Skeletal muscle satellite cell (primary cell): ENCODE measurements at regions not wholly inside any gene's neighbourhood (a gene's known extent, or its start where the extent isn't known, plus 50 kb on each side); places are given as distances from the start of the nearest gene placed in this dataset.
"Not testable (repeated sequence)": the region's sequence is repeated elsewhere in the genome, so short reads cannot be mapped to it uniquely, and the experiment has no call there.

Experiments
- H3K27me3 ChIP-seq: 2 replicates; pipeline ENCODE4 v1.7.0; 2013; ENCODE audit warnings: low read length; ENCODE audit not compliant: control insufficient read depth, insufficient read depth
- H3K36me3 ChIP-seq: 2 replicates; pipeline ENCODE4 v1.7.0; 2013; ENCODE audit warnings: mild to moderate bottlenecking, control low read depth, low read length; ENCODE audit not compliant: insufficient read depth
- H3K4me1 ChIP-seq: 2 replicates; pipeline ENCODE4 v1.7.0; 2013; ENCODE audit warnings: low read length; ENCODE audit not compliant: control insufficient read depth, insufficient read depth
- H3K4me2 ChIP-seq: 2 replicates; pipeline ENCODE4 v1.7.0; 2013; ENCODE audit warnings: mild to moderate bottlenecking, low read length
- H3K4me3 ChIP-seq: 2 replicates; pipeline ENCODE4 v1.7.0; 2013; ENCODE audit warnings: low read length
- H3K9ac ChIP-seq: 2 replicates; pipeline ENCODE4 v1.7.0; 2013; ENCODE audit warnings: mild to moderate bottlenecking, low read depth, low read length, moderate library complexity
- H3K9me3 ChIP-seq: replicated peaks from 2 replicates; pipeline ENCODE4 v1.7.0; 2013; ENCODE audit warnings: mild to moderate bottlenecking, control low read depth, low read length

DNA sequence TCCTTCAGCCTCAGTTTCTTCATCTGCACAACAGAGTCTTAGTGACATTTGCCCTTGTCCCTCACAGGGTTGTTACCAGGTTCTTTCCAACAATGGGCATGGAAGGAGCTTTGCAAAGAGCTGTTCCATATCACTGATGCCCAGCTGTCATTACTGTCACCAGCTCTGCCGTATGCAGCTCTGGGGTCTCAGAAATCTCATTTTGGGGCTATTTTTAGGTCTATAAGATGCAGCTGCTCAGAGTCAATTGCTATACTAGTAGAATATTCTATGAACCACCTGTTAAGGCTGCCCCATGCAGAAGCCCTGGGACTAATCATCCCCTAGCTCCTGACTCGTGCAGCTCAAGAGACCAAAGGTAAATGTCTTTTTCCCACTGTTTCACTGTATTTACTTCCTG lies 105.1 kb upstream of the TNPO1 start:
- Histone ChIP-seq H3K4me3 (no peak overlapping the region), H3K4me2 (no peak overlapping the region), H3K9ac (no peak overlapping the region), H3K36me3 (no peaks in the 10 kb centered on the region), H3K27me3 (no peaks in the 10 kb centered on the region), H3K9me3 (no peaks in the 10 kb centered on the region), H3K4me1 (no peaks in the 10 kb centered on the region)

DNA sequence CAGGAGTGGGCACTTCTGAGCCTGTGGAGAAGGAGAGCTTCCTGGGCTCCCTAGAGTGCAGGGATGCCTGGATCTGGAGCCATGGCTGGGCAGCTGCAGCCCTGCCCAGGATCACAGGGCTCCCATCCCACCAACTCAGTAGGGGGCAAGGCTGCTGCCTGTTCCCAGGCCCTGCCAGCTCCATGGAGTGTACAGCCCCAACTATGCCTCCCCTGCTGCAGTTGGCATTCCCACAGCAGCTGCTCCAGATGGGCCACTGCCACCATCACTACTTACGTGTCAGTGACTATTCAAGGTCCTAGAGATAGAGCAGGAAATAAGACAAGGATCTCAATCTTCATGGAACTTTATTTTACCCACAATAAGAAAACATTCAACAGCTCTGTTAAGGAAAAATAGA lies 107.1 kb upstream of the TNPO1 start:
- no peaks in the 10 kb centered on the region for H3K27me3 ChIP-seq
- no peaks in the 10 kb centered on the region for H3K9me3 ChIP-seq
- no peak overlapping the region for H3K4me2 ChIP-seq
- no peak overlapping the region for H3K9ac ChIP-seq
- no peaks in the 10 kb centered on the region for H3K4me1 ChIP-seq
- H3K36me3 ChIP-seq: no peaks in the 10 kb centered on the region
- no peak overlapping the region for H3K4me3 ChIP-seq

DNA sequence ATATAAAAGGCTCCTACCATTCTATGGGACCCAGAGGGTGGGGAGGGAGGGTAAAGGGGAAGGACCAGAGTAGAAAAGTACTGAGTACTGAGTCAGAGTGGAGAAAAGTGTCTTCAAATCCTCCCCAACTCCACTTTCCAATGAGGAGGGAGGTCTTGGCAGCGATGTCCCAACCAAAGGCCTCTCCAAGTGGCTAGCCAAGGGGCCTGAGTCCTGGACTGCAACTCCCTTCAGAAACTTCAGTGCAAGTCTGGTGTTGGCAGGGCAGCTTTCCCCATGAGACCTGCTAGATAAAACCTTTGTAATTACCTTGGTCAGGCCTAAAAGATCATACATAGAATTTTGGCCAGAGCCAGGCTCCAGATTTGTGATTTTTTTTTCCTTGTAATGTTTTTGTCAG lies 111.3 kb upstream of the TNPO1 start:
- H3K9me3 ChIP-seq: no peaks in the 10 kb centered on the region
- H3K27me3 ChIP-seq: no peaks in the 10 kb centered on the region
- H3K4me3 ChIP-seq: no peak overlapping the region
- H3K4me2 ChIP-seq: no peak overlapping the region
- H3K36me3 ChIP-seq: no peaks in the 10 kb centered on the region
- H3K9ac ChIP-seq: no peak overlapping the region
- H3K4me1 ChIP-seq: no peaks in the 10 kb centered on the region

DNA sequence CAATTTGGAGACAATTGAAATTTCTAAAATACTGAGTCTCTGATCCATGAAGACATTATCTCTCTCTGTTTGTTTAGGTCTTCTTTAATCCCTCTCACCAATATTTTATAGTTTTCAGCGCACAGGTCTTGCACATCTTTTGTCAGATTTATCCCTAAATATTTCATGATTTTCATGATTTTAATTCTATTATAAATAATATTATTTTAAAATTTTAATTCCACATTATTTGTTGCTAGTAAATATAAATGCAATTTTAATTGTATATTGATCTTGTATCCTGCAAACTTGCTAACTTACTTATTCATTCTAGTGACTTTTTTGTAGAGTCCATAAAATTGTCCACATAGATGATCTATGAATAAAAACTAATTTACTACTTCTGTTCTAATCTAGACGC lies 112.6 kb upstream of the TNPO1 start:
- Histone ChIP-seq H3K9ac (no peak overlapping the region), H3K36me3 (no peaks in the 10 kb centered on the region), H3K27me3 (no peaks in the 10 kb centered on the region), H3K4me1 (no peaks in the 10 kb centered on the region), H3K4me3 (no peak overlapping the region), H3K9me3 (no peaks in the 10 kb centered on the region), H3K4me2 (no peak overlapping the region)

DNA sequence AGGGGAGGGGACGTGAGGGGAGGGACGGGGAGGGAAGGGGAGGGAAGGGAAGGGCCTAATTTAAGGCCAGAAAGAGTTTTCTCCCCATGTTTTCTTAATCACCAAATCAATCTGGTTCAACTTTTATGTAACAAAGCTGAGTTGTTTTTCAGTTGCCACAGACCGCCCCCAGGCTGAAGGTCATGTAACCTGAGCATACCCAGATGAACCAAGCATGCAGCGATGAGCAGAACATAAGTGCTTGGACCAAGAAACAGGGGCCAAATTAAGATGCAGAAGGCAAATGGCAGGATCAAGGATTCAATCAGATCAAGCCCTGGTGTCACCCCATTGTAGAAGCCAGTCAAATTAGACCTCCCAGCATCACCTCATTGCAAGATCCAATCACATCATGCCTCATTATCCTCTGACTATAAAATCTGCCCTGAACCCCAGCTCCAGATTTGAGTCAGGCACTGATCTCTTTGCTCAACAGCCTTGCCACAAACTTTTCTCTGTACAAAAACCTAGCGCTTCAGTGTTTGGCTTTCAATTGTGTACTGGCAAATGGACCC lies 113.5 kb upstream of the TNPO1 start:
- Histone ChIP-seq H3K36me3 (no peaks in the 10 kb centered on the region), H3K4me2 (no peak overlapping the region), H3K9ac (no peak overlapping the region)

DNA sequence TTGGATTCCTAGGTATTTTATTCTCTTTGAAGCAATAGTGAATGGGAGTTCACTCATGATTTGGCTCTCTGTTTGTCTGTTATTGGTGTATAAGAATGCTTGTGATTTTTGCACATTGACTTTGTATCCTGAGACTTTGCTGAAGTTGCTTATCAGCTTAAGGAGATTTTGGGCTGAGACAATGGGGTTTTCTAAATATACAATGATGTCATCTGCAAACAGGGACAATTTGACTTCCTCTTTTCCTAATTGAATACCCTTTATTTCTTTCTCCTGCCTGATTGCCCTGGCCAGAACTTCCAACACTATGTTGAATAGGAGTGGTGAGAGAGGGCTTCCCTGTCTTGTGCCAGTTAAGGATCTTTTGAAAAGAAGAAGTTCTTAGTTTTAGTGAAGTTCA lies 114.4 kb upstream of the TNPO1 start:
- H3K36me3 ChIP-seq, H3K27me3 ChIP-seq, H3K9me3 ChIP-seq, H3K4me1 ChIP-seq, H3K9ac ChIP-seq, H3K4me2 ChIP-seq, H3K4me3 ChIP-seq: not testable (repeated sequence)

More for the DNA sequence above, 113.5 kb upstream of the TNPO1 start:
- Histone ChIP-seq H3K27me3 (no peaks in the 10 kb centered on the region), H3K4me1 (no peaks in the 10 kb centered on the region), H3K4me3 (no peak overlapping the region), H3K9me3 (no peaks in the 10 kb centered on the region)

DNA sequence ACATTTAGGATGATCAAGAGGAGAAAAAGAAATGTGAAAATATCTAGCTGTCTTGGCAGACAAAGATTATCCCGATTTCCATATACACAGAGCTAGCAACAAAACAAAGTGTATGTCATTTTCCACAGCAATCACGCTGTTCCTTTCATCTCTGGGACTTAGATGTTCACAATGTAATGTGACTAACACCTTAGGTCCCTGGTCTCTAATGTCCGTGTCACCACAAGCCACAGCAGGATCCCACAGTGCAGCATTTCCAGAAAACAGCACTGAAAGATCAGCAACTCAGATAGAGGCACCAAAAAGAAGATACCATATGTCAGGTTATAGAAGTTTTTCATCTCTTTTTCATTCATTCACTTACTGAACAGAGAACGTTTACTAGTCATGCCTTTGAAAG lies 118.0 kb upstream of the TNPO1 start:
- Histone ChIP-seq H3K36me3 (no peaks in the 10 kb centered on the region), H3K27me3 (no peaks in the 10 kb centered on the region), H3K9me3 (no peaks in the 10 kb centered on the region)

DNA sequence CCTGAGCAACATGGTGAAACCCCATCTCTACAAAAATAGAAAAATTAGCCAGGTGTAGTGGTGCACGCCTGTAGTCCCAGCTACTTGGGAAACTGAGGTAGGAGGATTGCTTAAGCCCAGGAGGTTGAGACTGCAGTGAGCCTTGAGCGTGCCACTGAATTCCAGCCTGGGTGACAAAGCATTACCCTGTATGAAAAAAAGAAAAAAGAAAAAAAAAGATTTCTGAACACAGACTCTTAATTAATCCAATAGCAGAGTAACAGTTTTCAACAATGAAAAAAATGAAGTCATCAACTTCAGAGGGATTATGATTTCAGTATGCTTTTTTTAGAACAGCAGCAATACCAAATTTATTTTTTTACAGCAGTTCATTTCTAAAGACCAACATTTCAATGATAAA lies 118.8 kb upstream of the TNPO1 start:
- Histone ChIP-seq H3K4me2 (no peak overlapping the region), H3K9me3 (no peaks in the 10 kb centered on the region), H3K9ac (no peak overlapping the region), H3K4me1 (peaks cover 5% of the 10 kb centered on the region), H3K4me3 (no peak overlapping the region), H3K27me3 (no peaks in the 10 kb centered on the region), H3K36me3 (no peaks in the 10 kb centered on the region)

More for the DNA sequence above, 118.0 kb upstream of the TNPO1 start:
- Histone ChIP-seq H3K9ac (no peak overlapping the region), H3K4me2 (no peak overlapping the region), H3K4me1 (no peaks in the 10 kb centered on the region), H3K4me3 (no peak overlapping the region)

DNA sequence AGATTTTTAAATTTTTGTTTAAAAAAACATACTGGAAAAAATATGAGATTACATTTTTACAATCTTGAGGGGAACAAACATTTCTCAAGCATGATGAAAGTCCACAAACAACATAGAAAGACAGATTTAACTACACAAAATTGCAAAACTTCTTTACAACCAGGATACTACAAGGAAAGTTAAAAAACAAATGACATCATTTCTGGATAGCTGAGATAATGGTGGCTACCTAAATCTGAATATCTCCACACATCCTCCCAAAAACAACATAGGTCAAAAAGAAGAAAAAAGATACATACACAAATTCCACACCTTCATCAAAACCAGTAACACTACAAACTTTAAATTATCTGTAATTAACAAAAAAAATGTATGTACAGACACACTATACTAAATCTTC lies 120.8 kb upstream of the TNPO1 start:
- Histone ChIP-seq H3K9ac (no peak overlapping the region), H3K9me3 (no peaks in the 10 kb centered on the region), H3K4me3 (no peak overlapping the region), H3K27me3 (no peaks in the 10 kb centered on the region), H3K4me1 (peaks cover 5% of the 10 kb centered on the region), H3K4me2 (no peak overlapping the region), H3K36me3 (no peaks in the 10 kb centered on the region)

DNA sequence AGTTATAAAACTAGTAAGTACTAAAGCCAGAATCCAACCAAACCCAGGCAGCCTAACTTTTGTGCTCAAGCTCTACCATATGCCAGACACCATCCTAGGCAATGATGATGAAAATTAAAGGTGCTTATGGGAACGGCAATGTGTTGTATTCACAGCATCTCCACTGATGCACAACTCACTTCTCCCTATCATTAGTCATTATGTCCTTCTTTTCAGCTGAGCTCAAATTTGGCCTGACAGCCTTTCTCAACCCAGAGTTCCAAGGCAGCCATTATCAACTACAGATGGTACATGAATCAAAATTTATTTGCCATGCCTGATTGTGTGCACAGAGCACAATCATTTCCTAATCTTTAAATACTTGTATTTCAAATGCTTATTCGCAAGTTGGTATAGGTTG lies 121.6 kb upstream of the TNPO1 start:
- H3K9ac ChIP-seq: no peak overlapping the region
- no peaks in the 10 kb centered on the region for H3K36me3 ChIP-seq
- H3K9me3 ChIP-seq: no peaks in the 10 kb centered on the region
- no peak overlapping the region for H3K4me2 ChIP-seq
- H3K4me1 ChIP-seq: peaks cover 5% of the 10 kb centered on the region
- no peak overlapping the region for H3K4me3 ChIP-seq
- no peaks in the 10 kb centered on the region for H3K27me3 ChIP-seq

DNA sequence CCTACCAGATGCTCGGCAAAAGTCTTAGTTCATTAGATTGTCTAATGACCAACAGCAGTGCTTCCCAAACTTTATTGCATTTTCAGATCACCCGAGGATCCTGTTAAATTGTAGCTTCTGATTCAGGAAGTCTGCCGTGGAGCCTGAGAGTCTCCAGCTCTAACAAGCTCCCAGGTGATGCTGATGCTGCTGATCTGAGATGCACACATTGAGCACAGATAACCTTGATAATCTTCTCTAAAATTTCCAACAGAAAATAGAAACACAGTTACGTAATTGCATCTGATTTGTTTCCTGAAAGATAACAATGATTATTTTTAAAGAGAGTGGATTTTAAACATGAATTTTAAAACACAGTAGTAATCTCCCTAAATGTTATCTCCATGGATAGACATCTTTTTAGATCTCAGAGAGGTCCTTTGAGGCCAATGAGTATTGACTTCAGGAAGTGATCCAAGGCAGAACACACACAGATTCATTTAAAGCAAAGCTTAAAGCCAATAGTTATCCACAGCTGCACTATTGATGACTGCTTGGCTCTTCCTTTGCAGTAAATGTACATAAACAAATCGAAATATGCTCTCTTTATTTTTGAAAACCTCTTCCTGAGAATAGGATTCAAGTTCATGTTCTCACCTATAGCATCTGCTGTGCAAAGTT lies 122.8 kb upstream of the TNPO1 start:
- peaks cover 5% of the 10 kb centered on the region for H3K4me1 ChIP-seq
- H3K4me2 ChIP-seq: no peak overlapping the region
- no peak overlapping the region for H3K9ac ChIP-seq
- no peaks in the 10 kb centered on the region for H3K36me3 ChIP-seq
- H3K9me3 ChIP-seq: no peaks in the 10 kb centered on the region
- no peaks in the 10 kb centered on the region for H3K27me3 ChIP-seq
- no peak overlapping the region for H3K4me3 ChIP-seq

DNA sequence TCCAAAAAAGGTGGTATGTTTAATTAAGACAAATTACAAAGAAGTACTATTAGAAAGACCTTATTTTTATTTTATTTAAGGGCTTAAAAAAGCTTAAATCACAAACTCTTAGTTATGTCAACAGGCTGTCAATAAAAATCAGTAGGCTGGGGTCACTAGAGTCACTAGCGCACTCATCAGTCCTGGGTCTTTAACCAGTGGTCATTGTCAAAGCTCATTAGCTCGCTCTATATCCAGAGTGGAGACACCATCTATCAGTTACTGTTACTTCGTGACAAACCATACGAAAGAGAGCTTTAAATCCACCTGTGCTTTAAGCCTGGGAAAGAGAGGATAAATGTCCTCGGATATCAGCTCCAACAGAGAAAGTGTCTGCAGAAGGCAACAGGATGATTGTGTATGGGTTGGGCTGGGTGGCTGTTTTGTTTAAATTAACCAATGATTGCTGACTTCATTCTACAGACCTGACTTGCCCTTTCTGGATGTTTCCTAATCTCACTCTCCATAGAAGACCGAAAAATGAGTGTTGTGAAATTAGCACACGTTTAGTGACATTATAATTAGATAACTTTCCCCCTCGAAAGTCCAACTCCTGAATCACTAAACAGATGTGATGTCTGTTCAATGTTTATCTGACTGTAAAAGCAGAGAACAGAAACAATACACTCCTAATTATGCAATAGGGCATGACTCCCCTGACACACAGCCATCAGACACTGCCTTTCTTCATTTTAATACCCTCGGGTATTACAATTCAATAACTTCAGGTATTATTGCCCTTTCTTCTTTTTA lies 123.6 kb upstream of the TNPO1 start:
- no peaks in the 10 kb centered on the region for H3K9me3 ChIP-seq
- no peaks in the 10 kb centered on the region for H3K27me3 ChIP-seq
- H3K9ac ChIP-seq: no peak overlapping the region
- no peak overlapping the region for H3K4me2 ChIP-seq
- H3K4me1 ChIP-seq: peaks cover 5% of the 10 kb centered on the region
- no peaks in the 10 kb centered on the region for H3K36me3 ChIP-seq
- H3K4me3 ChIP-seq: no peak overlapping the region
